ENCODE measurements at regions not wholly inside any gene's neighbourhood (a gene's known extent, or its start where the extent isn't known, plus 50 kb on each side); places are given as distances from the start of the nearest gene placed in this dataset.

- CTCF ChIA-PET, result interaction anchor here (0.9 kb wide), 1 partner anchor 11 kb away, joined by 3 read pairs; no protein-coding TSS in a partner anchor
- Histone ChIP-seq H3K4me1 (ENCODE audit: control insufficient read depth, extremely low read depth, insufficient read depth, low read length) (no peaks in the 10 kb centered on the region), H3K27ac (ENCODE audit: insufficient read depth, low read depth, low read length) (no peak overlapping the region), H3K79me2 (ENCODE audit: control insufficient read depth, insufficient read depth, low read length) (no peaks in the 10 kb centered on the region), H3K4me3 (replicated peaks in 1 of 3; ENCODE audit: insufficient read depth in 1 of 3, low read depth in 1 of 3, low read length in 3 of 3) (no peak overlapping the region), H3K9me1 (replicated peaks; ENCODE audit: control insufficient read depth, extremely low read depth, insufficient read depth, low read length) (no peaks in the 10 kb centered on the region), H3K9ac (replicated peaks; ENCODE audit: extremely low read depth, insufficient read depth, low read length) (no peak overlapping the region), H2AFZ (ENCODE audit: low read depth, low read length) (no peak overlapping the region), H3K27me3 (ENCODE audit: control insufficient read depth in 2 of 2, insufficient read depth in 2 of 2, low read length in 2 of 2) (no peaks in the 10 kb centered on the region), H3K4me2 (ENCODE audit: insufficient read depth, low read length) (no peak overlapping the region), H3K36me3 (ENCODE audit: control insufficient read depth in 2 of 2, extremely low read depth in 1 of 2, insufficient read depth in 2 of 2, low read length in 2 of 2) (no peaks in the 10 kb centered on the region), H3K9me3 (replicated peaks; ENCODE audit: control insufficient read depth, insufficient read depth, low read length) (no peaks in the 10 kb centered on the region), H4K20me1 (replicated peaks; ENCODE audit: control insufficient read depth, extremely low read depth, insufficient read depth, low read length) (no peaks in the 10 kb centered on the region)
- no TSS peak for BruUV-seq (replicated peaks)
- intact Hi-C loops (cut with micrococcal nuclease), result no loop called here
- FAIRE-seq, result no peak
- DNase-seq (ENCODE audit: low read depth, low spot score), result no peak
- dilution Hi-C loops (cut with MboI; ENCODE audit: extremely low pct_ligation_motif_present, low sequenced_read_pairs), result no loop called here
- TF ChIP-seq POLR2A (IDR thresholded peaks at IDR 0.05; ENCODE audit: low read depth, low read length) (no peak), FOS (IDR thresholded peaks at IDR 0.05; ENCODE audit: borderline replicate concordance, insufficient read depth, low read length) (no peak), EZH2 (IDR thresholded peaks at IDR 0.05; ENCODE audit: borderline replicate concordance, low read depth, low read length, severe bottlenecking) (no peak), JUN (IDR thresholded peaks at IDR 0.05; ENCODE audit: borderline replicate concordance, insufficient read depth, insufficient read length, low read depth) (no peak), MAX (IDR thresholded peaks at IDR 0.05; ENCODE audit: insufficient read depth, insufficient read length) (no peak), GATA2 (IDR thresholded peaks at IDR 0.05; ENCODE audit: insufficient read depth, insufficient read length, low read depth, low read length) (no peak), MYC (IDR thresholded peaks at IDR 0.05; ENCODE audit: low read depth, low read length) (no peak), POLR2AphosphoS5 (IDR thresholded peaks at IDR 0.05; ENCODE audit: insufficient read depth, low read depth, low read length) (no peak)
- TF ChIP-seq, protein P1, sequence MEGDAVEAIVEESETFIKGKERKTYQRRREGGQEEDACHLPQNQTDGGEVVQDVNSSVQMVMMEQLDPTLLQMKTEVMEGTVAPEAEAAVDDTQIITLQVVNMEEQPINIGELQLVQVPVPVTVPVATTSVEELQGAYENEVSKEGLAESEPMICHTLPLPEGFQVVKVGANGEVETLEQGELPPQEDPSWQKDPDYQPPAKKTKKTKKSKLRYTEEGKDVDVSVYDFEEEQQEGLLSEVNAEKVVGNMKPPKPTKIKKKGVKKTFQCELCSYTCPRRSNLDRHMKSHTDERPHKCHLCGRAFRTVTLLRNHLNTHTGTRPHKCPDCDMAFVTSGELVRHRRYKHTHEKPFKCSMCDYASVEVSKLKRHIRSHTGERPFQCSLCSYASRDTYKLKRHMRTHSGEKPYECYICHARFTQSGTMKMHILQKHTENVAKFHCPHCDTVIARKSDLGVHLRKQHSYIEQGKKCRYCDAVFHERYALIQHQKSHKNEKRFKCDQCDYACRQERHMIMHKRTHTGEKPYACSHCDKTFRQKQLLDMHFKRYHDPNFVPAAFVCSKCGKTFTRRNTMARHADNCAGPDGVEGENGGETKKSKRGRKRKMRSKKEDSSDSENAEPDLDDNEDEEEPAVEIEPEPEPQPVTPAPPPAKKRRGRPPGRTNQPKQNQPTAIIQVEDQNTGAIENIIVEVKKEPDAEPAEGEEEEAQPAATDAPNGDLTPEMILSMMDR (IDR thresholded peaks at IDR 0.05; ENCODE audit: extremely low read depth in 1 of 2, insufficient read depth in 1 of 2, low read depth in 1 of 2, low read length in 2 of 2), result no peak
- POLR2A ChIA-PET, result no interaction called here
These were observed 110.3 kb upstream of the SLIT3 start for GRCh38 chr5:169410996-169411783.

Data from endothelial cell of umbilical vein (primary cell).